ENCODE measurements at regions not wholly inside any gene's neighbourhood (a gene's known extent, or its start where the extent isn't known, plus 50 kb on each side); places are given as distances from the start of the nearest gene placed in this dataset.

GRCh38 chr11:129592191-129592590 is 216.5 kb downstream of the BARX2 start:
- Histone ChIP-seq H3K4me2 (ENCODE audit: insufficient read depth, low read length, poor library complexity, severe bottlenecking) (no peak overlapping the region), H3K18ac (ENCODE audit: low read length) (no peak overlapping the region), H3K23ac (ENCODE audit: low read depth, low read length, poor library complexity) (no peak overlapping the region), H3K14ac (ENCODE audit: low read length) (no peak overlapping the region), H2BK12ac (ENCODE audit: low read length) (no peak overlapping the region), H2AK5ac (ENCODE audit: low read depth, low read length) (no peak overlapping the region), H2BK120ac (ENCODE audit: low read depth, low read length) (no peak overlapping the region), H2BK15ac (ENCODE audit: low read length) (no peak overlapping the region), H4K8ac (ENCODE audit: low read depth, low read length) (no peak overlapping the region), H3K9ac (ENCODE audit: low read depth, low read length, poor library complexity) (no peak overlapping the region), H3K36me3 (replicated peaks in 1 of 2; ENCODE audit: control insufficient read depth in 2 of 2, insufficient read depth in 2 of 2, low read length in 2 of 2) (no peaks in the 10 kb centered on the region), H3K79me1 (ENCODE audit: low read depth, low read length) (no peaks in the 10 kb centered on the region), H3K4me3 (ENCODE audit: low read length in 2 of 2) (no peak overlapping the region), H3K27ac (replicated peaks; ENCODE audit: low read length) (no peak overlapping the region), H4K91ac (ENCODE audit: low read depth, low read length, poor library complexity) (no peak overlapping the region), H3K4ac (ENCODE audit: low read length) (no peak overlapping the region), H3K4me1 (ENCODE audit: control insufficient read depth in 2 of 2, insufficient read depth in 1 of 2, low read depth in 1 of 2, low read length in 2 of 2) (peaks cover 0 to 6% of the 10 kb centered on the region in 2 donors), H2BK5ac (ENCODE audit: low read length) (no peak overlapping the region), H2AFZ (ENCODE audit: low read length) (no peak overlapping the region), H3K9me3 (replicated peaks in 1 of 2; ENCODE audit: control insufficient read depth in 2 of 2, insufficient read depth in 1 of 2, low read depth in 1 of 2, low read length in 2 of 2) (no peaks in the 10 kb centered on the region), H3K27me3 (ENCODE audit: control insufficient read depth in 3 of 3, insufficient read depth in 3 of 3, low read depth in 1 of 3, low read length in 3 of 3) (no peaks in the 10 kb centered on the region)
- WGBS, 2 donors (ENCODE audit: extremely low coverage in 2 of 2, insufficient read length in 2 of 2, insufficient replicate concordance in 1 of 2), result no CpG with 5 or more reads among the region's 8 CpGs
- no peak for DNase-seq (ENCODE audit: low spot score)

GRCh38 chr11:129593098-129593497 is 217.4 kb downstream of the BARX2 start:
- H3K4me2 ChIP-seq (ENCODE audit: insufficient read depth, low read length, poor library complexity, severe bottlenecking), result no peak overlapping the region
- H3K36me3 ChIP-seq (replicated peaks in 1 of 2; ENCODE audit: control insufficient read depth in 2 of 2, insufficient read depth in 2 of 2, low read length in 2 of 2), result no peaks in the 10 kb centered on the region
- no peak overlapping the region for H3K23ac ChIP-seq (ENCODE audit: low read depth, low read length, poor library complexity)
- no peak overlapping the region for H3K14ac ChIP-seq (ENCODE audit: low read length)
- no peak overlapping the region for H2BK15ac ChIP-seq (ENCODE audit: low read length)
- peaks cover 0 to 6% of the 10 kb centered on the region in 2 donors for H3K4me1 ChIP-seq (ENCODE audit: control insufficient read depth in 2 of 2, insufficient read depth in 1 of 2, low read depth in 1 of 2, low read length in 2 of 2)
- H3K9me3 ChIP-seq (replicated peaks in 1 of 2; ENCODE audit: control insufficient read depth in 2 of 2, insufficient read depth in 1 of 2, low read depth in 1 of 2, low read length in 2 of 2), result no peaks in the 10 kb centered on the region
- H2BK12ac ChIP-seq (ENCODE audit: low read length), result no peak overlapping the region
- H2AK5ac ChIP-seq (ENCODE audit: low read depth, low read length), result no peak overlapping the region
- no peak for DNase-seq (ENCODE audit: low spot score)
- H3K27ac ChIP-seq (replicated peaks; ENCODE audit: low read length), result no peak overlapping the region
- no peak overlapping the region for H2BK5ac ChIP-seq (ENCODE audit: low read length)
- no peak overlapping the region for H3K4ac ChIP-seq (ENCODE audit: low read length)
- no peak overlapping the region for H3K18ac ChIP-seq (ENCODE audit: low read length)
- WGBS, 2 donors (ENCODE audit: extremely low coverage in 2 of 2, insufficient read length in 2 of 2, insufficient replicate concordance in 1 of 2), result no CpG with 5 or more reads among the region's 2 CpGs
- no peak overlapping the region for H3K4me3 ChIP-seq (ENCODE audit: low read length in 2 of 2)
- no peaks in the 10 kb centered on the region for H3K27me3 ChIP-seq (ENCODE audit: control insufficient read depth in 3 of 3, insufficient read depth in 3 of 3, low read depth in 1 of 3, low read length in 3 of 3)
- H2BK120ac ChIP-seq (ENCODE audit: low read depth, low read length), result no peak overlapping the region
- no peak overlapping the region for H3K9ac ChIP-seq (ENCODE audit: low read depth, low read length, poor library complexity)
- H4K8ac ChIP-seq (ENCODE audit: low read depth, low read length), result no peak overlapping the region
- no peak overlapping the region for H2AFZ ChIP-seq (ENCODE audit: low read length)
- no peak overlapping the region for H4K91ac ChIP-seq (ENCODE audit: low read depth, low read length, poor library complexity)
- no peaks in the 10 kb centered on the region for H3K79me1 ChIP-seq (ENCODE audit: low read depth, low read length)

- peaks cover 0 to 2% of the 10 kb centered on the region in 2 donors for H3K4me1 ChIP-seq (ENCODE audit: control insufficient read depth in 2 of 2, insufficient read depth in 1 of 2, low read depth in 1 of 2, low read length in 2 of 2)
- H3K14ac ChIP-seq (ENCODE audit: low read length), result no peak overlapping the region
- no peak overlapping the region for H3K4me2 ChIP-seq (ENCODE audit: insufficient read depth, low read length, poor library complexity, severe bottlenecking)
- no CpG with 5 or more reads among the region's 9 CpGs for WGBS, 2 donors (ENCODE audit: extremely low coverage in 2 of 2, insufficient read length in 2 of 2, insufficient replicate concordance in 1 of 2)
- H3K18ac ChIP-seq (ENCODE audit: low read length), result no peak overlapping the region
- H2BK12ac ChIP-seq (ENCODE audit: low read length), result no peak overlapping the region
- no peaks in the 10 kb centered on the region for H3K36me3 ChIP-seq (replicated peaks in 1 of 2; ENCODE audit: control insufficient read depth in 2 of 2, insufficient read depth in 2 of 2, low read length in 2 of 2)
- H3K79me1 ChIP-seq (ENCODE audit: low read depth, low read length), result no peaks in the 10 kb centered on the region
- no peaks in the 10 kb centered on the region for H3K27me3 ChIP-seq (ENCODE audit: control insufficient read depth in 3 of 3, insufficient read depth in 3 of 3, low read depth in 1 of 3, low read length in 3 of 3)
- no peak overlapping the region for H3K4ac ChIP-seq (ENCODE audit: low read length)
- no peak overlapping the region for H3K27ac ChIP-seq (replicated peaks; ENCODE audit: low read length)
- H3K9me3 ChIP-seq (replicated peaks in 1 of 2; ENCODE audit: control insufficient read depth in 2 of 2, insufficient read depth in 1 of 2, low read depth in 1 of 2, low read length in 2 of 2), result no peaks in the 10 kb centered on the region
- no peak overlapping the region for H2BK15ac ChIP-seq (ENCODE audit: low read length)
- no peak overlapping the region for H2AK5ac ChIP-seq (ENCODE audit: low read depth, low read length)
- H2AFZ ChIP-seq (ENCODE audit: low read length), result no peak overlapping the region
- no peak overlapping the region for H3K4me3 ChIP-seq (ENCODE audit: low read length in 2 of 2)
- H3K9ac ChIP-seq (ENCODE audit: low read depth, low read length, poor library complexity), result no peak overlapping the region
- DNase-seq (ENCODE audit: low spot score), result no peak
- H4K8ac ChIP-seq (ENCODE audit: low read depth, low read length), result no peak overlapping the region
- no peak overlapping the region for H2BK5ac ChIP-seq (ENCODE audit: low read length)
- H2BK120ac ChIP-seq (ENCODE audit: low read depth, low read length), result no peak overlapping the region
- H4K91ac ChIP-seq (ENCODE audit: low read depth, low read length, poor library complexity), result no peak overlapping the region
- H3K23ac ChIP-seq (ENCODE audit: low read depth, low read length, poor library complexity), result no peak overlapping the region
These were observed 219.7 kb downstream of the BARX2 start for GRCh38 chr11:129595038-129595962.

- no peak overlapping the region for H3K9ac ChIP-seq (ENCODE audit: low read depth, low read length, poor library complexity)
- H3K27ac ChIP-seq (replicated peaks; ENCODE audit: low read length), result no peak overlapping the region
- H3K4me1 ChIP-seq (ENCODE audit: control insufficient read depth in 2 of 2, insufficient read depth in 1 of 2, low read depth in 1 of 2, low read length in 2 of 2), result peaks cover 0 to 2% of the 10 kb centered on the region in 2 donors
- no peak overlapping the region for H2AK5ac ChIP-seq (ENCODE audit: low read depth, low read length)
- no peaks in the 10 kb centered on the region for H3K9me3 ChIP-seq (replicated peaks in 1 of 2; ENCODE audit: control insufficient read depth in 2 of 2, insufficient read depth in 1 of 2, low read depth in 1 of 2, low read length in 2 of 2)
- H2BK5ac ChIP-seq (ENCODE audit: low read length), result no peak overlapping the region
- WGBS, 2 donors (ENCODE audit: extremely low coverage in 2 of 2, insufficient read length in 2 of 2, insufficient replicate concordance in 1 of 2), result no CpG with 5 or more reads among the region's 4 CpGs
- H4K91ac ChIP-seq (ENCODE audit: low read depth, low read length, poor library complexity), result no peak overlapping the region
- H4K8ac ChIP-seq (ENCODE audit: low read depth, low read length), result no peak overlapping the region
- H3K4me2 ChIP-seq (ENCODE audit: insufficient read depth, low read length, poor library complexity, severe bottlenecking), result no peak overlapping the region
- no peak overlapping the region for H3K14ac ChIP-seq (ENCODE audit: low read length)
- no peak overlapping the region for H2AFZ ChIP-seq (ENCODE audit: low read length)
- H2BK15ac ChIP-seq (ENCODE audit: low read length), result no peak overlapping the region
- no peak overlapping the region for H2BK12ac ChIP-seq (ENCODE audit: low read length)
- no peak overlapping the region for H2BK120ac ChIP-seq (ENCODE audit: low read depth, low read length)
- H3K4me3 ChIP-seq (ENCODE audit: low read length in 2 of 2), result no peak overlapping the region
- no peak overlapping the region for H3K4ac ChIP-seq (ENCODE audit: low read length)
- H3K23ac ChIP-seq (ENCODE audit: low read depth, low read length, poor library complexity), result no peak overlapping the region
- no peaks in the 10 kb centered on the region for H3K36me3 ChIP-seq (replicated peaks in 1 of 2; ENCODE audit: control insufficient read depth in 2 of 2, insufficient read depth in 2 of 2, low read length in 2 of 2)
- DNase-seq (ENCODE audit: low spot score), result no peak
- H3K27me3 ChIP-seq (ENCODE audit: control insufficient read depth in 3 of 3, insufficient read depth in 3 of 3, low read depth in 1 of 3, low read length in 3 of 3), result no peaks in the 10 kb centered on the region
- no peak overlapping the region for H3K18ac ChIP-seq (ENCODE audit: low read length)
- no peaks in the 10 kb centered on the region for H3K79me1 ChIP-seq (ENCODE audit: low read depth, low read length)
These were observed 219.3 kb upstream of the TMEM45B start for GRCh38 chr11:129596351-129596750.
